Hepatocyte (in vitro differentiated cells): ENCODE measurements at regions not wholly inside any gene's neighbourhood (a gene's known extent, or its start where the extent isn't known, plus 50 kb on each side); places are given as distances from the start of the nearest gene placed in this dataset.

Experiments
- CTCF ChIP-seq: fragments of 200-600 bp; sonication (generic); IDR thresholded peaks from 2 replicates; pipeline ENCODE4 v1.5.1; 2016; ENCODE audit warnings: antibody characterized with exemption, mild to moderate bottlenecking; ENCODE audit not compliant: poor library complexity
- EZH2 ChIP-seq: fragments of 200-600 bp; sonication (generic); IDR thresholded peaks from 2 replicates; pipeline ENCODE4 v1.6.1; 2016; ENCODE audit warnings: antibody characterized with exemption, mild to moderate bottlenecking, borderline replicate concordance
- EZH2phosphoT487 ChIP-seq: fragments of 200-600 bp; sonication (generic); IDR thresholded peaks from one replicate; pipeline ENCODE4 v1.6.1; 2018; ENCODE audit warnings: antibody characterized with exemption, mild to moderate bottlenecking, low read depth, moderate library complexity; ENCODE audit not compliant: unreplicated experiment, severe bottlenecking

- TF ChIP-seq CTCF (no peak), EZH2 (no peak), EZH2phosphoT487 (no peak)
Measured at GRCh38 chr6:40708049-40708448, 120.9 kb upstream of the LRFN2 start.
